Muscle of arm (tissue), 1 donor: ENCODE measurements at regions not wholly inside any gene's neighbourhood (a gene's known extent, or its start where the extent isn't known, plus 50 kb on each side); places are given as distances from the start of the nearest gene placed in this dataset.
A peak's percentile ranks its signal among the peaks of the same experiment; 100 is the strongest.

Experiments used
- DNase-seq: peaks from one replicate; pipeline ENCODE4 v3.0.0-alpha.2; 2013

DNA sequence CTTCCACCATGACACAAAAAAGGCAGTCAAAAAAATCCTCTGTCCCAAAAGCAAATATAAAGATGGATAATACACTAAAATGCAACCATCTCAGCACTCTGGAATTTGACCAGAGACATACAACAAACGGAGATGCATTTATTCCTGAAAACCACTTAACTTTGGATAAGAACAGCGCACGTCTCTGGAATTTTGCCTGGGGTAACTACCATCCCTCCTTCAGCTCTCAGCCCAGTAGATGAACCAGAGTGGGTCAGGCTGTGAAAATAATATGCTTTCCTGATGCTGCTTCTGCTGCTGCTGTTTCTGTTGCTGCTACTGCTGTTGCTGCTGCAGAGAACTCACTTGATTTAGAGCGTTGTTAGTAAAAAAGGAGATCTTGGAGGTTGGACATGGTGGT, 133.8 kb upstream of the ACVR2A start:
- no peak for DNase-seq

DNA sequence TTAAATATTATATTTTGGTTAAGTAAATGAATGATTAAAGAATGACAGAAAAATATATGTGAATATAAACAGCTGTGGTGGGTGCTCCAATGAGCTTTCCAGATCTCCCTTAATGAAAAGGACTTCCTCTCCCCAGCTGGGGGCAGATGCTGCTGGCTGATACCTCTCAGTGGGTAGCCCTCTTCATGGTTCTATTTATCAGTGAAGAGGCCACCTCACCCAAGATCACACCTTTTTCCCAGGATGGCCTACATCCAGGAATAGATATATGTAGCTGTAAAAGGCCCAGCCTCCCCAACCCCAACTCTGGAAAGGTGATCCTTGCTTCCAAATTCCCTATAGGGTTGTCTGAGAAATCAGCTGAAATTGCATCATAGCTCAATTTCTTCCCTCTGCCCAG, 135.2 kb upstream of the ACVR2A start:
- DNase-seq, result no peak

DNA sequence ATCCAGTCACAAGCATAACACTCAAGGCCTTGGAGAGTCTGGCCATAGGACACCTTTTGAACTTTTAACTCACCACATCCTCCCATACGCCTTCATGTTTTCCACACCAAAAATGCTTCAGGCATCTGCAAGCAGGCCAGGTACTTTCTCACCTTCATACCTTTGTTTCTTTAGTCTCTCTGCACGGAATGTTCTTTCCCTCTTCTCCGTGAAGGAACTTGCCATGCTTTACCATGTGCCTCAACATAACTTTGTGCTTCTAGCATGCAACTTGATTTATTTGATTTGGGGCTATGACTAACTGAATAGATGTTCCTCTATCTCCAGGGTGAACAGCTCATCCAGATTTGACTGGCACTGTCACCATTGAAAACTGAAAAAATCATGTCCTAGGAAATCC, 141.7 kb upstream of the ACVR2A start:
- DNase-seq, result no peak

DNA sequence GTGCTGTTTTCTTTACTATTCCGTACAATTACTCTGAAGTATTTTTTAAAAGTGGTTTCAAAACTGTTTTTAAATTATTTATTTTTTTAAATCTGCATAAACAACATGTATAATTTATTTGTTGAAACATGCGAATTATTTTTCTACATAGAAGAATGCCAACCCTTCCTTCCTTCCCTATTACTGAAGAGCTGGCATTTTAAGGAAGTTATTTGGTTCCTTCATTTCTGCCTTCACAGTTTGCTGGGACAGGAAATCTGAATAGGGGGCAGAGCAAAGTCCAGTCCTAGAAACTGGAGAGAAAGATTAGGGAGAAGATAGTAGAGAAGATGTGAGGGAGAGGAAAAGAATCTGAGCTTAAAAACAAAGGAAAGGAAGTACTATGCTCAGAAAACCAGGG, 146.7 kb upstream of the ACVR2A start:
- DNase-seq, result no peak

DNA sequence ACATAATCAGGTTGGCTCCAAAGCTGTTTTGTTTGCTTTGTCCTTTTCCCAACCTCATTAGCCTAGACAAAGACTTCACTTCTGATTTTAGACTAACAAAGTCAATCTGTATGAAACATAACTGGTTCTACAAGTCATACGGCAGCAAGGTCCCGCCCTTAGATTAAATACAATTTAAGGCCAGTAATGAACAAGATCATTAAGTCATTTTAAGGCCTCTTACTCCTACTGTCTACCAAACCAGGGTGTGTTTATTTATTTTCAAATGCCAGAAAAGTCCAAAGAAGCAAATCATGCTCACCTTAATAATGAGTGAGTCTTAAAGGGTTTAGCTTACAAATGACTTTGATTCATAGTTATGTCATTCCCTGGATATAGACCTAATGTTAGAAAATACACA, 148.4 kb upstream of the ACVR2A start:
- DNase-seq, result no peak

DNA sequence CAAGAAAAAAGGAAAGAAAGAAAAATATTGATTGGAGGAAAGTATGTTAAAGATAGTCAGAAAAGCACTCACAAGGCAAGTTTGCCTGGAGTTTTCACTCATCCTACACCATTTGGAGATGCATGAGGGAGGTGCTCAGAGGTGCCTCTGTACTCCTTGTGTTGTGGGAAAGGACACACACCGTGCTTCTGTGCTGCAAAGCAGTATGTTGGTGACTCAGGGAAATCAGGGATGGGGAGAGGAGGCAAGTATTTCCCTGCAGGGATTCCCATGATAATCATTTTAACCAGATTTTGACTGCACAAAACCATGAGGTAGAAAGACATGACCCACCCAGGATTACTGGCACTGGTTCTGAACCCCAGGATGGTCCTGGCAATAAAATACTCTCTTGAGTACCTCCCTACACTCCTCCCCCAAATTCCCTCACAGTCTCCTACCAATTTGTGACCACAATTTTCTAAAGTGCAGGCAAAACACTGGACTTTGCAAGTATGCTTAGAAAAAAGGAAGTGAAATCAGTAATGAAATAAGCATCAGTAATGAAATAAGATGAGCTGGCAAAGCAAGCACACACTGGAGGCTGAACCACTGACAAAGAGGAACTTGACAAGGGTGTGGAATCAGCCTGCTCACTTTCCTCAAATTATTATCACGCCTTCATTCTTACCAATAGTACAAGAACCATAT, 155.5 kb upstream of the ACVR2A start:
- no peak for DNase-seq

DNA sequence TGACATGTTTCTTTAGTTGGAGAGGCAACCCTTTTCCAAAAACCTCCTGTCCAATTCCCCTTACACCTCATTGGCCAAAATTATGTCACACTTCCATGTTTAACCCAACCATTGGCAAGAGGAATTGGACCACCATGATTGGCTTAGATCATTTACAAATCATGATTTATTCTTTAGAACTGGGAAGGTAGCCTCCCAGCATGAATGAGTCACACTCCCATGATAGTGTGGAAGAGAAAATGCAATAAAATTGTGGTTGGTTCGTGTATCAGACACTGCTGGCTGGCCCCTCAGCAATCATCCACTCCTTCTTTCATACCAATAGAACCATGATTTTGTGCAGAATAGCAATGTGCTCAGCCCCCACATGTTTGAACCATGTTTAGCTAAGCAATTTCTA, 156.6 kb upstream of the ACVR2A start:
- no peak for DNase-seq

DNA sequence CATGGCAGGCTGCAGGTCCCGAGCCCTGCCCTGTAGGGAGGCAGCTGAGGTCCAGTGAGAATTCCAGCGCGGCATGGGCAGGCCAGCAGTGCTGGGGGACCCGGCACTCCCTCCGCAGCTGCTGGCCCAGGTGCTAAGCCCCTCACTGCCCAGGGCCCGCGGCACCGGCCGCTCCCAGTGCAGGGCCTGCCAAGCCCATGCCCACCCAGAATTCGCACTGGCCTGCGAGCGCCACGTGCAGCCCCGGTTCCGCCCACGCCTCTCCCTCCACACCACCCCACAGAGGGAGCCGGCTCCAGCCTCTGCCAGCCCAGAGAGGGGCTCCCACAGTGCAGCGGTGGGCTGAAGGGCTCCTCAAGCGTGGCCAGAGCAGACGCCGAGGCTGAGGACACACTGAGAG, 158.5 kb upstream of the ACVR2A start:
- DNase-seq, result no peak

DNA sequence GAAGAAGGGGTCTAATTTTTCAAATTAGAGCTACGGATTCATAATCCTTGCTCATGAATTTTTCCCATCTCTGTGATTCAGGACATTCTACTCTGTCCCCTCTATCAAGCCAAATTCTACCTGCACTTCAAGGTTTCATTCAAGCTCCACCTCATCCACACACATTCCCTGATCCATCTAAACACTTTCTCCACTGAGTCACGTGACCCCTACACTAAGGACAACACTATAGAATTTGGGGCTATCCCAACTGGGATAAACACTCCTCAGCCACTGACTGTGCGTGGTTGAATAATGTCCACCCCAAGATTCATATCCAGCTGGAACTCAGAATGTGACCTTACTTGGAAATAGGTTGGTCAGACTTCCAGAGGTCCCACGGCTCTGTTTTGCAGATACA, 159.9 kb upstream of the ACVR2A start:
- no peak for DNase-seq

DNA sequence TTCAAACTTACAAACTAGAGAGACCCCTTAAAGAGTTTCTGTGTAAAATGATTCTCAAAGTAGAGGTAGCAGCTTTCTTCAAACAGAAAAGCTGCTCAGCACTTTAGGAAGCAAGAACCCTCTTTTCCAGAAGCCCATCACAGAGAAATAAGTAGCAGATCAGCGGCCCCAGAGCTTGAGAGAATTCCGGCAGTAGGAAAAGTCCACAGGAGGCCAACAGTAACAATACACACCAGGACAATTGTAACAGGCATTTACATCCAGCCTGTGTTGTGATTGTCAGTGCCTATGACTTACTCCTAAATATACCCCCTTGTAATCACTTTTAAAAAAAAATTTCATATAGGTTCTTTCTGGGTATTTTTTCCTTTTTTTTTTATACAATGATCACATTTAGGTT, 161.4 kb upstream of the ACVR2A start:
- no peak for DNase-seq

DNA sequence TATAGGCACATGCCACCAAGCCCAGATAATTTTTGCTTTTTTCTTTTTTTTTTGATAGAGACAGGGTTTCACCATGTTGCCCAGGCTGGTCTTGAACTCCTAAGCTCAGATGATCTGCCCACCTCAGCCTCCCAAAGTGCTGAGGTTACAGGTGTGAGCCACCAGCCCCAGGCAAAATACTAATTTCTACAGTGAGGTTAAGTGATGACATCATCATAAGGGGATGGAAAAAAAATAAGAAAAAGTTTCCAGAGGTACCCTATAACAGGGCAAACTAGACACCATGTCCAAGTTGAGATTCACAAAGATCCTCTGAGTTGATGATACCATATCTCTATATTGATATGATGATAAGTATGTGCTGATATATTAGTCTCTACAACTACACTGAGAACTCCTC, 163.7 kb upstream of the ACVR2A start:
- no peak for DNase-seq

DNA sequence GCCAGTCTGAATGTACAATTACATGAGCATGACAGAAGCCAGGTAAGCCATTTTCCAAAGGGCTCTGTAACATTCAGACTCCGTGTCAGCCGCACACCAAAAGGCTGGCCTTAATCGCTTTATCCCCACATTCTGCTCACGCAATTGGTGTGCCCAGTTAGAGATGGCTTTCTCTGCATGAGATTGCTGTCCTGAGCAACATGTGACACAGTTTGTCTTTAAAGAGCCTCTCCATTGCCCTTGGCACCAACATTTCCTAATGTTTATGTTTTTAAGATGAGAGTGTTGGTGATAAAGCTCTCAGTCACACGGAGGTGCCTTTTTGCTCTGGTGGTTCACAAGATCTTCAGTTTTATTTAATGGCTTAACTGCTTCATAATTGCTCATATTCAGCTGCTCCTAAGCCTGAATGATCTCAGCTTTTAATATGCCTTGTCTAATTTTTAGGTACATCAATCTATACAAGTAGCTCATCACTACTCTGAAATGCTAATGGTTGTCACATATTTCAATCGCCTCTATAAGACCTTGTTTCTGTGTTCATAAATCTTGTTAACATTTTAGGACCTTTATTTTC, 164.8 kb upstream of the ACVR2A start:
- no peak for DNase-seq

DNA sequence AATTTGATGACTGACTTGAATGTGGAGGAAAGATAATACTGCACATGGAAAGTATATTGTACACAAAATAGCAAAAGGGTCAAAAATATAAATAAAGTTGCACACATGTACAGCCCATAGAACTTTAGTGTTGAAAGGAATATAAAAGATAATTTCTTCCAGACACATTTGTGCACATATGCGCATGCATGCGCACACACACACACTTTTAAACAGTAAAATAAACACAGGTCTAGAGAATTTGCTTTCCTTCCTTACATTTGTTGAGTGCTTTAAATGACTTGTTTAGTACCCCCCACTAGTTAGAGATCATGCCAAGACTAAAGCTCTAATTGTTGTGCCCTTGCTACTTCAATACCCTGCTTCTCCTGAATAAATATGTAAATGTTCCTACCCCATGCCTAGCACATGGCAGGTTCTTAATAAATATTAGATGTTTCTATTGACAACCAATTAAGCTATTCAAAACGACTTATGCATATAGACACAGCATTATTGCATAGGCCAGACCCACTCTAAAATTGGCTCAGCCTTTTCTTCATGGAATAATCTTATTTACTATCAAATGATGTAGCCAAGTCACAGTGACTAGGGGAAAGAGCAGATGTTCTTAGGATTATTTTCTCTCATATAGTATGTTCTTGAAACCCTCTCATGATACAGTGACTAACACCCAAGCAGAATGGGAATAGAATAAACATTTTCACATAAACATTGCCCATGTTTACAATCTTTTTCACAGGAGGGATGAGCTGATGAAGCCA, 165.5 kb upstream of the ACVR2A start:
- DNase-seq, result peak; percentile 33

DNA sequence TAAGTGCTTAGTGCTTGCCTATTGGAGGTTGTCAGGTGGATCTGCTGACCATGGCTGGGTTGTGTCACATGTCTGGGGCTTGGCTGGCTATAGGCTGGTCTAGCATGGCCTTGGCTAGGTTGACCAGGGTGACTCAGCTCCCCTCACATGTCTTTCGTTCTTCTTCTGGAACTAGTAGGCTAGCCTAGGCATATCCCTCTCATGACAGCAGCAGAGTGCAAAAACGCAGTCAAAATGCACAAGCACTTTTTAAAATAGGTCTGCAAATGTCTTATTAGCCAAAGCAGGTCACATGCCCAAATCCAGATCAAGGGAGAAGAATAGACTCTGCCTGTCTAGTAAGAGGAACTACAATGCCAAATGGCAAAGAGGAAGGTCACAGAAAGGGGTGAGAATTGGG, 179.7 kb upstream of the ACVR2A start:
- no peak for DNase-seq

DNA sequence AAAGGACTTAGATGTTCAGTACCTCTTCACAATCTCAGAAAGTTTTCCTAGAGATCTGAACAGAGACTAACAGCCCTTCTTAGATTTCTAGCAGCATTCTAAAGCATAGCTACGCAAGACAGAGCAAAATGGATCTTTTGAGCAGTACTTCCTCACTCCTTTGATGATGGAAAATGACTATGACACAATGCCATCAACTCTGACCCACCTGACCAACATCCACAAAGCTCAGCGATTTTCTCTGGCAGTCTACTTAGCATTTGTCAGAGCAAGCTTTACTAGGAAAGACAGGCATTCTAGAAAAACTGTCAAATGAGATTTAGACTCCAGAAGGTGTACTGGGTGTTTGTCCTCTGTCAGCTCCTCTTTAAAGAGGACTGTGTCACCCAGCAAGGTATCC, 180.9 kb upstream of the ACVR2A start:
- no peak for DNase-seq

DNA sequence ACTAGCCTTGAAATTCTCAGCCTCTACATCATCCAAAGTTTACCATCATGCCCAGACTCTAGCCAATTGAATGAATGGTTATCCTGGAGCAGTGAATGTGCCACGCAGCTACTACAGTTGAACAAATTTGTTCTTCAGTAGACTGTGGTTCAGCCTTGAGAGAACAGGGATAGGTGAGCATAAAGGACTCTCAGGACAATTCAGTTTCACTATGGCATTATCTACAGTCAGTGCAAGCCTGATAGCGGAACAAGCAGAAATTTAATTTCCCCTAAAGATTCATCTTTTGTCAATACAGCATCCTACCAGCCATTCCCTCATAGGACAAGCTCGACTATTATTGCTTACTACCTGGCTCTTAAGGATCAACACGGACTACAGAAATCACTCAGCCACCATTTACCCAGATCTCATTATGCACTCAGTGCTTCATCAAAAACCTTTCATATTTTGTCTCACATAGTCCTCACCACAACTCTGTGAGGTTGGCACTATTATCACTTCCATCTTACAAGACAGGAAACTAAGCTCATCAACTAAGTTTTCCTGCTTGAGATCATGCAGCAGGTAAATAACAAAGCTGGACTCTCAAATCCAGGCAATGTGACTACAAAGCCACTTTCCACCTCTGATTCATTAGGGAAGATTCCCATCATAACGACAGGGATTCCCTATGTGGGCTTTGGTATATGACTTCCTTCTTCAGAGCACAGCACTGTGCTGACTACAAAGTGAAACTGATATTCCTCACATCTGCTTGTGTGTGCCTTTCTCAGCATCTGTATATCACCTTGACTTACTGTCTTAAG, 181.5 kb upstream of the ACVR2A start:
- no peak for DNase-seq

DNA sequence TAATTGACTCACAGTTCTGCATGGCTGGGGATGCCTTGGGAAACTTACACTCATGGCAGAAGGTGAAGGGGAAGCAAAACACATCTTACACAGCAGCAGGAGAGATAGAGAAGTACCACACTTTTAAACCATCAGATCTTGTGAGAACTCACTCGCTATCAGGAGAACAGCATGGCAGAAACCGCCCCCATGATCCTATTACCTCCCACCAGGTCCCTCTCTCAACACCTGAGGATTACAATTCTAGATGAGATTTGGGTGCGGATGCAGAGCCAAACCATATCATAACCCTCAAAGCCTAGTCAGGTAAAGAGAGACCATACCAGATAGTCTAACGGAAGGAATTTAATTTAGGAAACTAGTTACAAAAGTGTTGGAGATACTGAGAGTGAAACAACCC, 182.6 kb upstream of the ACVR2A start:
- no peak for DNase-seq

DNA sequence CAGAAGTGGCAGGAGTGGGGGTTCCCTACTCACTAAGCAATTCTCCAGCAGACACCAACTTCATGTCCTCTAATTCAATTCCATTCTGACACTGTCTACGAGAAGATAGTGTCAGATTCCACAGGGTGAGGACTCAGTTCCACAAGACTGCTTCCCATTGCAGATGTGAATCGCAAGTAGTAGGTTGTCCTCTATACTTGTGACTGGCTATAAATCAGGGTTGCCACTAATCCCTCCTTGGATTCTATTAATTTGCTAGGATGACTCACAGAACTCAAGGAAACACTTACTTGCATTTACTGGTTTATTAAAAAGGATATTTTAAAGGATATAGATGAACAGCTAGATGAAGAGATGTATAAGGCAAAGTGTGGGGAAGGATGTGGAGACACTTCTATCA, 184.1 kb upstream of the ACVR2A start:
- no peak for DNase-seq

DNA sequence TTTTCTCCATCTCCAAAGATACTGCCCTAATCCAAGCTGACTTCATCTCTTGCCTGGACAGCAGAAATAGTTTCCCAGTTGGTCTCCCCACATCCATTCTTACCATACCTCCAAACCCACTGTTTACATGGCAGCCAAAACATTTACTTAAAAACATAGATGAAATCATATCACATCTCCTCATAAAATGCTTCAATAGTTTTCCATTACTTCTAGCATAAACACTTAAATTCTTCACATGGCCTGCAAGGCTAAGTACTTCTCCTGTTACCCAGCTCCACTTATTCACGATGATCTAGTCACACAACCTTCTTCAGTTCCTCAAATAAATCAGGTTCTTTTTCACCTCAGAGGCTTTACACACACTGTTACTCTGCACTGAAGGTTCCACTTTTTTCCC, 185.8 kb upstream of the ACVR2A start:
- DNase-seq, result no peak

DNA sequence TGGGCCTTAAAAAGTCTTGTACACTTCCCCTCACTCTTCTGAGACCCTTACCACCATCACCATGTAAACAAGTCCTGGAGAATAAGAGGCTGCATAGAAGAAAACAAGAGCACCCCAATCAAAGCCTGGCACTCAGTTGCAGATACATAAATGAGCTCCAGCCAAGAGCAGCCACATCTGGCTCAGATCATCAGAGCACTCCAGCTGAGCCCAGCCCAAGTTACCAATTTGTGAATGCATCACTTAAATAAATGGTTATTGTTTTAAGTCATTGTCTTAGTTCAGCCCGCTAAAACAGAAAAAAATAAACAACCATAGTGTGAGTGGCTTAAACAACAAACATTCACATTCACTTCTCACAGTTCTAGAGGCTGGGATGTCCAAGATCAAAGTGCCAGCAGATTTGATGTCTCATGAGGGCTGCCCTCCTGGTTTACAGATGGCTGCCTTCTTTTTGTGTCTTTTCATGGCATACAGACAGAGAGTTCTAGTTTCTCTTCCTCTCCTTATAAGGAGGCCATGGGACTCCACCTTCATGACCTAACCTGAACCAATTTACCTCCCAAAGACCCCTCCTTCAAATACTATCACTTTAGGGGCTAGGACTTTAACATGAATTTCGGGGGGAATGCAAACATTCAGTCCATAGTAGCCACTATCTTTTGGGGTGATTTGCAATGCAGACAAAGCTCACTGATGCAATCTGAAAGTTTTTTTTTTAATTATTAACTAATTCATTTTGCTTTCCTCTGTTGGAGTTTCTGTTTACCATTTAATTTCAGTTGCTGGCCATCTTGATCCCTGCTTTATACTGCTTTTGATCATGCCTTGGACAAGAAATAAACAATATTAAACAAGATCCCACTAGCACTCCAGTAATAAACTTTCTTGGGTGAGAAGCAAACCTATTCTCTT, 187.5 kb upstream of the ACVR2A start:
- no peak for DNase-seq

DNA sequence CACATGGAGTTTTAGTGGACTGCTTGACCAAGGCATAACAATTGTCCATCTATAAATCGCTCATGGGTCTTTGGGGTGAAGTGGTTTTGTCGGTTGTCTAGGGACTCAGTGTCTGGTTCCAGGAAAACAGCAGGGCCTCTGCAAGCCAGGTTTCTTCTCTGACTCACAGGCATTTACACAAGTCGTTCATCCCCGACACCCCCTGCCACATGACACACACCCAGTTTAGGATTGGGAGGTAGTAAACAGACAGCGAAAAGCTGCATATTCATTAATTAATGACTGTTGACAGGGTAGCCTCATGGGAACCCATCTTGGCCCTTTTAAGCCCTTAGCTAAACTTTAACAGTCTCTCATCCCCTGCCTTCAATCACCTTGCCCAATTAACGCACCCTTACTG, 194.8 kb upstream of the ACVR2A start:
- DNase-seq, result no peak

DNA sequence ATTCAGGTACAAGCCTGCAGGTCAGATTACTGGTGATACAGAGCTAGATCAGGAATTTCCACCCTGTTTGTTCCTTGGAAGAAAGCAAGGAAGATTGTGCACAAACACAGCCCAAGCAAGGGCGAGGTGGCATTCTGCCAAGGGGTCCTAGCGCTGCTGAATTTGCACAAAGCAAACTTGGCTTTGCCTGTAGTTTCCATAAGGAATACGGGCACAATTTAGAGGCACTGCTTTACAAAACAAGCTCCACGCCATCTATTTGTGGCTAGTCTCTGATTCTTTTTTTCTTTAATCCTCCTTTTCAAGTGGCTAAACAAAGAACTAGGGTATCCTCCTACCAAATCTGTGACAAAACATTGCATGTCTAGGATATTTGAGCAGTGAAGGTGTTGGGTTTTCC, 195.5 kb upstream of the ACVR2A start:
- DNase-seq, result no peak
